GM19452 (cell line): ENCODE measurements at regions not wholly inside any gene's neighbourhood (a gene's known extent, or its start where the extent isn't known, plus 50 kb on each side); places are given as distances from the start of the nearest gene placed in this dataset.
"Not testable (repeated sequence)": the region's sequence is repeated elsewhere in the genome, so short reads cannot be mapped to it uniquely, and the experiment has no call there.

Experiments used
- ATAC-seq: cut with Tn5 transposase; IDR thresholded peaks from one replicate; pipeline ENCODE4 v1.9.1; 2021; ENCODE audit not compliant: unreplicated experiment

DNA sequence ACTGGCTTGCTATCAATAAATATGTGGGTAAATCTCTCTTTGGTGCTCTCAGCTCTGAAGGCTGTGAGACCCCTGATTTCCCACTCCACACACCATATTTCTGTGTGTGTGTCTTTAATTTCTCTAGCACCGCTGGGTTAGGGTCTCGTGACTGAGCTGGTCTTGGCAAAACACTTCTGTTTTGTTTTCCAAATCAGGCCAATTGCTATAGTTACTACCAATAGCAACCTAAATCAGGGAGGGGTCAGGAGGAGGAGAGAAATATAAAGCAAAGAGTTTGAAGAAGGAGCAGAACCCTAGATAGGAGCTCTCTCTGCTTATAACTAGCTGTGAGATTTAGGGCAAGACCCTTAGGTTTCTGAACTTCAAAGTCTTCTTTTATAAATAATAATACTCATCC is 250.5 kb upstream of the IGFBP7 start:
- ATAC-seq = no peak

- no peak for ATAC-seq
Measured at GRCh38 chr4:57355101-57355665, 245.0 kb upstream of the IGFBP7 start.

GRCh38 chr4:57351731-57352130 is 241.5 kb upstream of the IGFBP7 start:
- ATAC-seq = no peak

- ATAC-seq = no peak
Measured at GRCh38 chr4:57344296-57344695, 234.1 kb upstream of the IGFBP7 start.

GRCh38 chr4:57342411-57342810 is 232.2 kb upstream of the IGFBP7 start:
- no peak for ATAC-seq

GRCh38 chr4:57338861-57339260 is 228.7 kb upstream of the IGFBP7 start:
- ATAC-seq = not testable (repeated sequence)

DNA sequence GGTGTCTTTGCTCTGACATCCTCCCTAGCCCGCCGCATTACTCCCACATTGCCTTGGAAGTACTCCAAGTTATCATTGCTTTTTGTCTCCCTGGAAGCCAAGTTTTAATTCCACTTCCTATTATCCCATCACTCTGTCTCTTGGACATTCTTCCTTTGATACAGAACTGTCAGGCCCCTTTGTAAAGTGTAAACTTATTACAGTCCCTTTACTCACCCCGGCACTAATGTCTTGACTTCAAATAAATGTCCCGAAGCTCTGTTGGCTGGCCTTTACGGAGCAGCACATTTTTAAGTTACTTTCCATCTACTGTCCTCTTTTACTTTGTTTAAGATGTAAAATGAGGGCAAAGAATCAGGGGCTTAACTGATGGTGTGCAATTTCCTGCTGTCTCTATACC is 223.5 kb upstream of the IGFBP7 start:
- ATAC-seq = no peak

DNA sequence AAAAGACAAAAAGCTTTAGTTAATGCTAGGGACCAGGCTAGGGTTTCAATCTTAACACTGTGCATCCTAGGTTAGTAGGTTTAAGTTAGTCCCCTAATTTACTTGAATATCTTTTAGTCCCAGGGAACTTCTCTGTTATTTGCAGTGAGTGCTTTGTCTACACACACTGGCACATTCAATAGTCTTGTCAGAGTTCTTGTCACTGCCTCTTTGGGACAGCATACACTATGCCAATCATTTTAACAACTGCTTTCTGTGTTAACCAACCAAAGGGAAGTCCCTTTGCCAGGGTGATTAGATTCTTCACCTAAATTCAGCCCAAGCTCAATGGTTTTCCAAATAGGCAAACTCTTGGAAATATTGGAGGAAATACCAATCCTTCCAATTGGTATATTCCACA is 221.8 kb upstream of the IGFBP7 start:
- no peak for ATAC-seq

DNA sequence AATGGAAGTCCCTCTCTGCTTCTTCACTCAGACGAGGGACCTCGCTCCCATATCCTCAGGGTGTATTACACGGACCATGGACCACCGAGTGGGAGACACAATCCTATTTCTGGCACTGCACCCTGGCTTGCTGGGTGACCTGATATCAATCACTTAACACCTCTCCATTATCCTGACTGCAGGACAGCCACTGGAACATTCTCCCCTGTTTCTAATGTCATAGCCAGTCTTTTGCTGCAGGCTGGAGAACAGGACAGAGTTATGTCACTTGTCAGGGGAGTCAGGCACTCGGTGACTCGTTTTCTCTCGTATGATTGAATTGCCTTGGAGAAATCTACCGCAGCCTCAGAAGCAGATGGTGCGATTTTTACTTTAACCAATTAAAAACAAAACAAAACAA is 219.1 kb upstream of the IGFBP7 start:
- no peak for ATAC-seq

DNA sequence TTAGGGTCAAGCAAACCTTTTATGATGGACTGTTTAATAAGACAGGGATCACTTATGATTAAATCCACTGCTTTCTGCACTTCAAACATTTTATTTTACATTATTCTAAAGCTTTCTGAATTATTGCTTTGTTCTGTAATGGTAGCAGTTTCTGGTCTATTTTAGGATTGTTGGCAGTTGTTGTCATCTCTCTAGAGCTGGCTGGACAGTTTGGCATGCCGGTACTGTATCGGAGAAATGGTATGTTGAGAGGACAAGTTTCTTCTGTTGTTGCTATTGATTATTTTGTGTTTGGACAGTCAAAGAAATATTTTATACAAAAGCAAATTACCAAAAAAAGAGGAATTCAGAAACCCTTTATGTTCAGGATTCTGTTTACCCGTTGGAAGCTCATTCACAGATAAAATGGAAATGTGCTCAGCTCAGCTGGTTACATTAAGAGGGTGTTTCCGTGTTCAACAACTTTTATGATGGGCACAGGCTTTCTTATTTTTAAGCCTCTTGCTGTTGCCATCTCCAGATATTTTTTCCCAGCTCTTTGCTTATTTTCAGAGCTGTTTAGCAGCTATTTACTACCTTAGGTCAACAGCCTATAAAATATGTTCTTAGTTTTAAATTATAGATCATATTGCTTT is 214.6 kb upstream of the IGFBP7 start:
- ATAC-seq = no peak

- ATAC-seq = no peak
Measured at GRCh38 chr4:57320849-57321248, 210.7 kb upstream of the IGFBP7 start.

GRCh38 chr4:57320217-57320616 is 210.0 kb upstream of the IGFBP7 start:
- no peak for ATAC-seq

DNA sequence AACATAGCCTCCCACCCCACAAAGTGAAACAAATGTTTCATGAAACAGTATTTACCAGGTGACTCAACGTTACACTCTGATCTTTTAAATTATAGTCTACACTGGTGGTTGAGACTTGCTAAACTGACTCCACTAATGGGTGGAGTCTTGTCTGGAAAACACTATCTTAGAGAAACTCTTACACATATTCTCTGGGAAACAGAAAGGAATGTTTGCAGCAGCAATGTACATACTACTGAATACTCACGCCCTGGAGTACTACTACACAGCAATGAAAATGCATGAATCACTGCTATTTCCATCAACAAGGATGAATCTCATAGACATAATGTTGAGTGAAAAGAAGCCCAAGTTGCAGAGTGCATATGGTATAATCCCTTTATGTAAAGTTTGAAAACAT is 208.5 kb upstream of the IGFBP7 start:
- no peak for ATAC-seq

- ATAC-seq = no peak
Measured at GRCh38 chr4:57314636-57315035, 204.5 kb upstream of the IGFBP7 start.

- ATAC-seq = no peak
Measured at GRCh38 chr4:57312296-57312695, 202.1 kb upstream of the IGFBP7 start.

GRCh38 chr4:57309658-57310057 is 199.5 kb upstream of the IGFBP7 start:
- no peak for ATAC-seq

DNA sequence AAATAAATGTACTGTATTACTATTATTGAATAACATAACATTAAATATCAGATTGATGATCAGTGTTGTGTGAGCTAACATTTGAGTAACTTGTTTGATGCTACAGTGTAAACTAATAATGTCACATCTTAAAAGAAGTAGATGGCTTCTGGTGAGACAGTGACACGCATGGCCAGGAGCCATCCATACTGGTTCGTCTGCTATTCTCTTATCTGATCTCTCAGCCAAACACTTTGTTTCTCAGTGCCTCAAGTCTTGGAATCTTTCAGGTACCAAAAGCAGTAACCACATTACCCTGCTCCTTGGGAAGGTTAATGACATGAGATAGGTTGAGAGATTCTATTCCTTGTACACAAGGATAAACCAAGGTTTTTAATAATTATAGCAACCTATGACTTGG is 198.1 kb upstream of the IGFBP7 start:
- ATAC-seq = no peak

GRCh38 chr4:57305836-57306235 is 195.7 kb upstream of the IGFBP7 start:
- ATAC-seq = no peak

GRCh38 chr4:57303012-57303751 is 193.0 kb upstream of the IGFBP7 start:
- no peak for ATAC-seq

DNA sequence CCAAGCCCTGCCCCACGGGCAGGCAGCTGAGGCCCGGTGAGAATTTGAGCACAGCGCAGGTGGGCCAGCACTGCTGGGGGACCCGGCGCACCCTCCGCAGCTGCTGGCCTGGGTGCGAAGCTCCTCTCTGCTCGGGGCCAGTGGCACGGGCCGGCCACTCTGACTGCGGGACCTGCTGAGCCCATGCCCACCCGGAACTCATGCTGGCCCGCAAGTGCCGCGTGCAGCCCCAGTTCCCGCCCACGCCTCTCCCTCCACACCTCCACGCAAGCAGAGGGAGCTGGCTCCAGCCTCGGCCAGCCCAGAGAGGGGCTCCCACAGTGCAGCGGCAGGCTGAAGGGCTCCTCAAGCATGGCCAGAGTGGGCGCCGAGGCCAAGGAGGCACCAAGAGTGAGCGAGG is 190.1 kb upstream of the IGFBP7 start:
- not testable (repeated sequence) for ATAC-seq

GRCh38 chr4:57291911-57292310 is 181.7 kb upstream of the IGFBP7 start:
- ATAC-seq = no peak
